ENCODE measurements at regions not wholly inside any gene's neighbourhood (a gene's known extent, or its start where the extent isn't known, plus 50 kb on each side); places are given as distances from the start of the nearest gene placed in this dataset.
A peak's percentile ranks its signal among the peaks of the same experiment; 100 is the strongest.

DNA sequence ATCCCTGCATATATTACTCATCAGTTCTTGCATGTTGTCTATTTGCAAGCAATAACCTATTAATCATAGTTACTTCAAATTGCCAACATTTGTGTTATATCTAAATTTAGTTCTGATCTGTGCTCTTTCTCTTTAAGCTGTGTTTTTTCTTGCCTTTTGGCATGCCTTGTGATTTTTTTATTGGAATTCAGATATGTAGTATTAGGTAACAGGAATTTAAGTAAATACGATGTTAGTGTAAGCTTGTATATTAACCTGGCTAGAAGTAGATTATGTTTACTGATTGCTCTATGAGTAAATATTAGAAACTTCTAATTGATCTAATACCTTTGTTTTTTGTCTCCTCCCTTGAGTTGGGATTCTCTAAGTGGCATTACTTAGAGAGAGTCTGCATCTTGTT lies 718.9 kb upstream of the POT1 start:
- DNase-seq (ENCODE audit: low spot score in 2 of 2) = no peak
- in situ Hi-C loops (cut with MboI; ENCODE audit: low sequenced_read_pairs) = no loop called here
- H3K4me3 ChIP-seq = no peak overlapping the region
- no peaks in the 10 kb centered on the region for H3K27me3 ChIP-seq (ENCODE audit: low read depth)
- no peaks in the 10 kb centered on the region for H3K9me3 ChIP-seq
- H3K36me3 ChIP-seq (replicated peaks) = no peaks in the 10 kb centered on the region
- H3K4me1 ChIP-seq = peaks cover 14% of the 10 kb centered on the region

DNA sequence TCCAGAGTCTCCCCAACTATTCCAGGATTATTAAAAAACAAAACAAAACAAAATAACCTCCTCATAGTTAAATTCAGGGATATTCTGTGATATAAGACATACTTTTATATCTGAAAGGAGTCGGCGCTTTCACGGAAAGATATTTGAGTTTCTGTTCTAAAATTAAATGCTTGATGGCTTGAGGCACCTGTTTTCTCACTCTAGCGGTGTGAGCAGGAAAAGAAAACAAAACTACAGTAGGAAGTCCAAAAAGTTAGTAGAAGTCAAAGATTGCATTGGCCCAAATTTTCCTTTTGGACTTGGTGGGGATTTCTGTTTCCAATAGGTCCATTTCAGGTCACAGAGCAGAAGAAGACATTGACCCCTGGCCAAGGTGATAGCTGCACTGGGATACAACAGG lies 716.1 kb upstream of the POT1 start:
- in situ Hi-C loops (cut with MboI; ENCODE audit: low sequenced_read_pairs) = no loop called here
- no peaks in the 10 kb centered on the region for H3K9me3 ChIP-seq
- H3K27me3 ChIP-seq (ENCODE audit: low read depth) = no peaks in the 10 kb centered on the region
- no peaks in the 10 kb centered on the region for H3K36me3 ChIP-seq (replicated peaks)
- peaks cover 14% of the 10 kb centered on the region for H3K4me1 ChIP-seq
- DNase-seq (ENCODE audit: low spot score in 2 of 2) = no peak
- no peak overlapping the region for H3K4me3 ChIP-seq

- Histone ChIP-seq H3K9me3 (no peaks in the 10 kb centered on the region), H3K36me3 (replicated peaks) (peaks cover under 1% of the 10 kb centered on the region), H3K4me3 (no peak overlapping the region), H3K27me3 (ENCODE audit: low read depth) (no peaks in the 10 kb centered on the region), H3K4me1 (peaks cover 11% of the 10 kb centered on the region)
- DNase-seq (ENCODE audit: low spot score in 2 of 2) = no peak
- in situ Hi-C loops (cut with MboI; ENCODE audit: low sequenced_read_pairs) = no loop called here
These were observed 714.5 kb upstream of the POT1 start for GRCh38 chr7:125644109-125644508.

DNA sequence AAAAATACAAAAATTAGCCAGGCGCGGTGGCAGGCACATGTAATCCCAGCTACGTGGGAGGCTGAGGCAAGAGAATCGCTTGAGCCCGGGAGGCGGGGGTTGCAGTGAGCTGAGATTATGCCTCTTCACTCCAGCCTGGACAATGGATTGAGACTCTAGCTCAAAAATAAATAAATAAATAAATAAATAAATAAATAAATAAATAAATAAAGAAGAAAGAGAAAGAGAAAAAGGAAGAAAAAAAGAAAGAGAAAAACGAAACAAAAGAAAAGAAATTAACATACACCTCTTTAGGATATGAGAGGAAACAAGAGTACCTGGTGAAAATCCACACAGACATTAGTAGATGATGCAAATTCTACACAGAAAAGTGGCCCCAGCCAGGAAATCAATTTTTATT lies 713.7 kb upstream of the POT1 start:
- in situ Hi-C loops (cut with MboI; ENCODE audit: low sequenced_read_pairs) = no loop called here
- no peak for DNase-seq (ENCODE audit: low spot score in 2 of 2)

GRCh38 chr7:125641884-125642283 lies 712.3 kb upstream of the POT1 start:
- H3K4me3 ChIP-seq = no peak overlapping the region
- H3K36me3 ChIP-seq (replicated peaks) = peaks cover 22% of the 10 kb centered on the region
- no peak for DNase-seq (ENCODE audit: low spot score in 2 of 2)
- peaks cover 4% of the 10 kb centered on the region; the same call in 1 of the 2 replicates for H3K4me1 ChIP-seq
- H3K9me3 ChIP-seq = no peaks in the 10 kb centered on the region
- in situ Hi-C loops (cut with MboI; ENCODE audit: low sequenced_read_pairs) = no loop called here
- H3K27me3 ChIP-seq (ENCODE audit: low read depth) = no peaks in the 10 kb centered on the region

More for the DNA sequence above, 713.7 kb upstream of the POT1 start:
- Histone ChIP-seq H3K36me3 (replicated peaks) (peaks cover 8% of the 10 kb centered on the region), H3K27me3 (ENCODE audit: low read depth) (no peaks in the 10 kb centered on the region), H3K4me3 (no peak overlapping the region), H3K4me1 (peaks cover 4% of the 10 kb centered on the region; the same call in 1 of the 2 replicates), H3K9me3 (no peaks in the 10 kb centered on the region)

DNA sequence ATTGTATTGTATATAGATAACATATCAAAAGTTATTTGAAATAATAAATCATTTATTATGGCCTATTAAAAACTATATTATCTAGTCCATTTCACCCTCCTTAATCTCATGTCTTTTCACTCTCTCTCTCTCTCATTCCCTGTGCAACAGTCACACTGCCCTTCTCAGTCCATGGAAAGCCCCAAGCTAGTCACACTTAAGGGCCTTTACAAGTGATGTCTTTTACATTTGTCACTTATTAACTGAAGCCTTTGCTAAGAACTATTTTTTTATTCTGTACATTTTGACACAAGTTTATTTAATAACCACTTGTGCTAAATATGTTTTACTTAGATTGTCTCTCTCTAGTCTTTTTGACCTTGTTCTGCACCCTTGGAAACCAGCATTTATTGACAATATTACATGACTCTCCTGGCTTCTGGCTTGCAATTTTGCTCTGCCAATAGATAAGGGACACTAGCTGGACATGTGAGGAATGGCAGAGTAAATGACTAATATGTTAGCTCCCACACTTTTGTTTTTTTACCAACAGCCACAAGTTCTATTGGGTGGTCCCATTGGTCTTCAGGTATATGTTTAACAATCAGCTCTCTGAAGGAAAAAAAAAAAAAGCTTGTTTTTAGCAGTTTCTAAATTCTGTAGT lies 706.8 kb upstream of the POT1 start:
- Histone ChIP-seq H3K4me1 (no peaks in the 10 kb centered on the region), H3K9me3 (no peaks in the 10 kb centered on the region), H3K36me3 (replicated peaks) (peaks cover 24% of the 10 kb centered on the region), H3K27me3 (ENCODE audit: low read depth) (no peaks in the 10 kb centered on the region), H3K4me3 (no peak overlapping the region)
- in situ Hi-C loops (cut with MboI; ENCODE audit: low sequenced_read_pairs) = no loop called here
- no peak for DNase-seq (ENCODE audit: low spot score in 2 of 2)

- no peak for DNase-seq (ENCODE audit: low spot score in 2 of 2)
- Histone ChIP-seq H3K4me1 (no peaks in the 10 kb centered on the region), H3K4me3 (no peak overlapping the region), H3K9me3 (peaks cover 4% of the 10 kb centered on the region), H3K36me3 (replicated peaks) (no peaks in the 10 kb centered on the region), H3K27me3 (ENCODE audit: low read depth) (no peaks in the 10 kb centered on the region)
- in situ Hi-C loops (cut with MboI; ENCODE audit: low sequenced_read_pairs) = no loop called here
These were observed 688.9 kb upstream of the POT1 start for GRCh38 chr7:125618516-125618915.

GRCh38 chr7:125611582-125611981 lies 682.0 kb upstream of the POT1 start:
- DNase-seq (ENCODE audit: low spot score in 2 of 2) = no peak
- H3K4me3 ChIP-seq = no peak overlapping the region
- no peaks in the 10 kb centered on the region for H3K27me3 ChIP-seq (ENCODE audit: low read depth)
- H3K36me3 ChIP-seq (replicated peaks) = no peaks in the 10 kb centered on the region
- peaks cover 4% of the 10 kb centered on the region for H3K9me3 ChIP-seq
- peaks cover 3% of the 10 kb centered on the region for H3K4me1 ChIP-seq
- in situ Hi-C loops (cut with MboI; ENCODE audit: low sequenced_read_pairs) = no loop called here

GRCh38 chr7:125606671-125607070 lies 677.0 kb upstream of the POT1 start:
- Histone ChIP-seq H3K36me3 (replicated peaks) (no peaks in the 10 kb centered on the region), H3K4me1 (peaks cover 13% of the 10 kb centered on the region), H3K4me3 (no peak overlapping the region), H3K9me3 (no peaks in the 10 kb centered on the region), H3K27me3 (ENCODE audit: low read depth) (no peaks in the 10 kb centered on the region)
- DNase-seq (ENCODE audit: low spot score in 2 of 2) = peak; percentile 24 to 78
- in situ Hi-C loops (cut with MboI; ENCODE audit: low sequenced_read_pairs) = no loop called here

- H3K4me3 ChIP-seq = no peak overlapping the region
- H3K36me3 ChIP-seq (replicated peaks) = no peaks in the 10 kb centered on the region
- H3K4me1 ChIP-seq = peaks cover 13% of the 10 kb centered on the region
- DNase-seq (ENCODE audit: low spot score in 2 of 2) = no peak
- no peaks in the 10 kb centered on the region for H3K27me3 ChIP-seq (ENCODE audit: low read depth)
- in situ Hi-C loops (cut with MboI; ENCODE audit: low sequenced_read_pairs) = no loop called here
- no peaks in the 10 kb centered on the region for H3K9me3 ChIP-seq
These were observed 675.6 kb upstream of the POT1 start for GRCh38 chr7:125605241-125605640.

DNA sequence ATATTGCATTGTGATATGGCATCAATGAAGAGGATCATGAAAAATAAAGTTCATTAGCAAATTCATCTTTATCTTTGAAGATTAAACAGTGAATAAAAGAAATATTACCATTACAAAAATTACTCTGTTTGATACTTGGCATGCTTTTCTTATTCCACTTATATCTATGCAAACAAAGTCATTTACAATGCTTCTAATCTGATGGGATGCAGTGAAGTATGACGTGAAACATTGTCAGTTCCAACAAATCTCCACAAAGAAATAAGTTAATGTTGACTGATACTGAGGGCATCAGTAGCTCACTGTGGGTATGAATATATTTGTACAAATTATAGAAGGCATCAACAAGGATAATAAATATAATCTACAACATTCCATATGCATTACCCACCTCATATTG lies 672.8 kb upstream of the POT1 start:
- no peak for DNase-seq (ENCODE audit: low spot score in 2 of 2)
- in situ Hi-C loops (cut with MboI; ENCODE audit: low sequenced_read_pairs) = no loop called here
- Histone ChIP-seq H3K4me3 (no peak overlapping the region), H3K4me1 (peaks cover 13% of the 10 kb centered on the region), H3K27me3 (ENCODE audit: low read depth) (no peaks in the 10 kb centered on the region), H3K36me3 (replicated peaks) (no peaks in the 10 kb centered on the region), H3K9me3 (no peaks in the 10 kb centered on the region)

GRCh38 chr7:125599387-125599786 lies 669.8 kb upstream of the POT1 start:
- in situ Hi-C loops (cut with MboI; ENCODE audit: low sequenced_read_pairs) = no loop called here
- no peak for DNase-seq (ENCODE audit: low spot score in 2 of 2)
- H3K4me3 ChIP-seq = no peak overlapping the region
- H3K9me3 ChIP-seq = no peaks in the 10 kb centered on the region
- no peaks in the 10 kb centered on the region; the same call in 1 of the 2 replicates for H3K4me1 ChIP-seq
- no peaks in the 10 kb centered on the region for H3K27me3 ChIP-seq (ENCODE audit: low read depth)
- H3K36me3 ChIP-seq (replicated peaks) = no peaks in the 10 kb centered on the region

DNA sequence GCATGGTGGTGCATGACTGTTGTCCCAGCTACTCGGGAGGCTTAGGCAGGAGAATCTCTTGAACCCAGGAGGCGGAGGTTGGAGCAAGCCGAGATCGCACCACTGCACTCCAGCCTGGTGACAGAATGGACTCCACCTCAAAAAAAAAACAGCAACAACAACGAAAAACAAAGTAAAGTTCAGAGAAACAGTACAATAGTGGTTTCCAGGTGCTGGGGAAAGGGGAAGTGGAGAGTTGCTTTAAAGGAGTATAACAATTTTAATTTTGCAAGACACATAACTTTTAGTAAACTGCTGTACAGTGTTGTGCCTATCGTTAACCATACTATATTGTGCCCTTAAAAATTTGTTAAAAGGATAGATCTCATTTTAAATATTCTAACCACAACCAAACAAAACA lies 662.7 kb upstream of the POT1 start:
- H3K4me1 ChIP-seq = no peaks in the 10 kb centered on the region
- no peaks in the 10 kb centered on the region; the same call in 1 of the 2 replicates for H3K9me3 ChIP-seq
- H3K36me3 ChIP-seq (replicated peaks) = peaks cover 8% of the 10 kb centered on the region
- DNase-seq (ENCODE audit: low spot score in 2 of 2) = no peak
- in situ Hi-C loops (cut with MboI; ENCODE audit: low sequenced_read_pairs) = no loop called here
- no peak overlapping the region for H3K4me3 ChIP-seq
- H3K27me3 ChIP-seq (ENCODE audit: low read depth) = no peaks in the 10 kb centered on the region

DNA sequence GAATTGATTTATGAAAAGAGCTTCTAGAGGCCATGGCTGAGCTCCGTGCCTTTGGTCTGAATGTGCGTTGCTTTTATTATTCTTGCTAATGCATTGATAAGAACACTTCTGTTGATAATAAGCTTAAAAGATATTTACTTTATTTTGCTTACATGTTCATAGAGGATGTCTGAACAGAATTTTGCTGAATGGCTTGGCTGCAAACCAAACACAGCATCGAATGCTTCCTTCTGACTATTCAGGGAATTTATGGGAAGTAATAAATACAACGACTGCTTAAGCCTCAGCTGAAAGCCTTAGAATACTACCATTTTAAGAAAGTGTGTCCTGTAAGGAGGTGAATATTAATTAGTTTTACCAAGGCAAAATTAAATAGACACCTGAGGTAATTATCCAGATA lies 643.5 kb upstream of the POT1 start:
- peak in 1 of 2 experiments; percentile 35 for DNase-seq (ENCODE audit: low spot score in 2 of 2)
- H3K4me1 ChIP-seq = peaks cover 29% of the 10 kb centered on the region
- H3K36me3 ChIP-seq (replicated peaks) = peaks cover 25% of the 10 kb centered on the region
- peaks cover 3% of the 10 kb centered on the region; the same call in 1 of the 2 replicates for H3K9me3 ChIP-seq
- in situ Hi-C loops (cut with MboI; ENCODE audit: low sequenced_read_pairs) = no loop called here
- H3K27me3 ChIP-seq (ENCODE audit: low read depth) = no peaks in the 10 kb centered on the region
- H3K4me3 ChIP-seq = no peak overlapping the region

DNA sequence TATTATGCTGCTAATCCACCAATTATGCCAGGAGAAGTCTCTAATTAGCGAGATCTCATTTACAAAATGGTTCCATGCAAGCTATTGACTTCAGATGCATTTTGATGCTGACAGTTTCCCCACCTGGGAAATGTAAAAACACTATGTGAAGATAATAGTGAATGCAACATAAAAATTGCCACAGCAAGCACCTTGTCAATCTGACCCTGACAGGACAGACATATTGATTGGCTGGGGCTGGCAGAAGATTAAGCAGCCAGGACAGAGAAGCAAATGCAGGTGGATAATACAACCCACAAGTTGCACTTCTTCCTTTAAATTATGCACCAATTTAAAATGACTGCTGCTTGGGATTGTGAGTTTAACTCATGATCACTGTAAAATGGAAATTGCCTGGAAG lies 642.8 kb upstream of the POT1 start:
- DNase-seq (ENCODE audit: low spot score in 2 of 2) = no peak
- H3K4me1 ChIP-seq = peaks cover 32% of the 10 kb centered on the region
- H3K36me3 ChIP-seq (replicated peaks) = peaks cover 25% of the 10 kb centered on the region
- no peaks in the 10 kb centered on the region for H3K27me3 ChIP-seq (ENCODE audit: low read depth)
- H3K4me3 ChIP-seq = no peak overlapping the region
- in situ Hi-C loops (cut with MboI; ENCODE audit: low sequenced_read_pairs) = no loop called here
- H3K9me3 ChIP-seq = no peaks in the 10 kb centered on the region
